Stimulated activated CD4-positive, alpha-beta T cell treated with anti-CD3 and anti-CD28 coated beads, Interleukin-4, amount 100 ng/mL, for 48 hours (primary cell): ENCODE measurements at regions not wholly inside any gene's neighbourhood (a gene's known extent, or its start where the extent isn't known, plus 50 kb on each side); places are given as distances from the start of the nearest gene placed in this dataset.

Experiments used
- DNase-seq, 2 donors: peaks; one replicate each; pipeline ENCODE4 v3.0.0-alpha.2; 2020; ENCODE audit warnings: low read depth in 2 of 2

- DNase-seq = no peak
Measured at GRCh38 chr3:66692042-66692765, 191.4 kb upstream of the LRIG1 start.

- DNase-seq = no peak
Measured at GRCh38 chr3:66692766-66693150, 191.9 kb upstream of the LRIG1 start.

GRCh38 chr3:66693461-66694031 is 192.7 kb upstream of the LRIG1 start:
- DNase-seq = no peak

- DNase-seq = no peak
Measured at GRCh38 chr3:66702126-66702525, 201.3 kb upstream of the LRIG1 start.

- no peak for DNase-seq
Measured at GRCh38 chr3:66703501-66703900, 202.7 kb upstream of the LRIG1 start.

- DNase-seq = no peak
Measured at GRCh38 chr3:66705076-66705475, 204.3 kb upstream of the LRIG1 start.

GRCh38 chr3:66706890-66707289 is 206.1 kb upstream of the LRIG1 start:
- DNase-seq = no peak

GRCh38 chr3:66709532-66709931 is 208.7 kb upstream of the LRIG1 start:
- no peak for DNase-seq

- DNase-seq = no peak
Measured at GRCh38 chr3:66712210-66712609, 211.4 kb upstream of the LRIG1 start.

- DNase-seq = no peak
Measured at GRCh38 chr3:66713921-66714320, 213.1 kb upstream of the LRIG1 start.

- no peak for DNase-seq
Measured at GRCh38 chr3:66715806-66716205, 215.0 kb upstream of the LRIG1 start.

GRCh38 chr3:66717806-66718205 is 217.0 kb upstream of the LRIG1 start:
- no peak for DNase-seq

GRCh38 chr3:66719796-66720356 is 219.1 kb upstream of the LRIG1 start:
- no peak for DNase-seq

- DNase-seq = no peak
Measured at GRCh38 chr3:66720508-66720907, 219.7 kb upstream of the LRIG1 start.

GRCh38 chr3:66722675-66723074 is 221.9 kb upstream of the LRIG1 start:
- DNase-seq = no peak

GRCh38 chr3:66723231-66723630 is 222.4 kb upstream of the LRIG1 start:
- no peak for DNase-seq

GRCh38 chr3:66729687-66730393 is 229.0 kb upstream of the LRIG1 start:
- DNase-seq = no peak

GRCh38 chr3:66738625-66739365 is 238.0 kb upstream of the LRIG1 start:
- DNase-seq = no peak

GRCh38 chr3:66740260-66740659 is 239.4 kb upstream of the LRIG1 start:
- no peak for DNase-seq

- no peak for DNase-seq
Measured at GRCh38 chr3:66744521-66744920, 243.7 kb upstream of the LRIG1 start.

GRCh38 chr3:66744986-66745385 is 244.2 kb upstream of the LRIG1 start:
- DNase-seq = no peak

GRCh38 chr3:66747261-66747660 is 246.4 kb upstream of the LRIG1 start:
- no peak for DNase-seq
